ENCODE measurements at regions not wholly inside any gene's neighbourhood (a gene's known extent, or its start where the extent isn't known, plus 50 kb on each side); places are given as distances from the start of the nearest gene placed in this dataset.

- no peak overlapping the region for H3K27ac ChIP-seq
- DNase-seq (ENCODE audit: low spot score in 2 of 2), result no peak
- 89% methylated on average over 4 of the region's 4 CpGs for WGBS
- H3K4me3 ChIP-seq, result no peak overlapping the region
- no peak for TF ChIP-seq EP300 (IDR thresholded peaks at IDR 0.05)
- no peak for TF ChIP-seq CTCF (IDR thresholded peaks at IDR 0.05)
- no peak for TF ChIP-seq POLR2A (IDR thresholded peaks at IDR 0.05)
- no peak for TF ChIP-seq POLR2AphosphoS5 (IDR thresholded peaks at IDR 0.05)
- no peaks in the 10 kb centered on the region for H3K36me3 ChIP-seq
- H3K27me3 ChIP-seq, result no peaks in the 10 kb centered on the region
- no peaks in the 10 kb centered on the region for H3K4me1 ChIP-seq
- no peaks in the 10 kb centered on the region for H3K9me3 ChIP-seq
These were observed 513.8 kb upstream of the POU3F3 start for GRCh38 chr2:104340162-104340561.

- Histone ChIP-seq H3K4me3 (no peak overlapping the region), H3K27ac (no peak overlapping the region), H3K9me3 (no peaks in the 10 kb centered on the region), H3K36me3 (no peaks in the 10 kb centered on the region), H3K4me1 (no peaks in the 10 kb centered on the region), H3K27me3 (no peaks in the 10 kb centered on the region)
- TF ChIP-seq EP300 (IDR thresholded peaks at IDR 0.05) (no peak), CTCF (IDR thresholded peaks at IDR 0.05) (no peak), POLR2AphosphoS5 (IDR thresholded peaks at IDR 0.05) (no peak), POLR2A (IDR thresholded peaks at IDR 0.05) (no peak)
- 46% methylated on average over 2 of the region's 2 CpGs for WGBS
- DNase-seq (ENCODE audit: low spot score in 2 of 2), result no peak
These were observed 512.8 kb upstream of the POU3F3 start for GRCh38 chr2:104340879-104341828.

GRCh38 chr2:104344306-104344705, 509.6 kb upstream of the POU3F3 start:
- DNase-seq (ENCODE audit: low spot score in 2 of 2), result no peak
- TF ChIP-seq POLR2AphosphoS5 (IDR thresholded peaks at IDR 0.05) (no peak), POLR2A (IDR thresholded peaks at IDR 0.05) (no peak), CTCF (IDR thresholded peaks at IDR 0.05) (no peak)
- no peaks in the 10 kb centered on the region for H3K36me3 ChIP-seq
- H3K4me3 ChIP-seq, result no peak overlapping the region
- H3K27me3 ChIP-seq, result no peaks in the 10 kb centered on the region
- no peaks in the 10 kb centered on the region for H3K4me1 ChIP-seq
- WGBS, result 64% methylated on average over 5 of the region's 5 CpGs
- H3K9me3 ChIP-seq, result no peaks in the 10 kb centered on the region
- no peak overlapping the region for H3K27ac ChIP-seq

GRCh38 chr2:104344985-104345384, 508.9 kb upstream of the POU3F3 start:
- no peak for DNase-seq (ENCODE audit: low spot score in 2 of 2)
- H3K27ac ChIP-seq, result no peak overlapping the region
- WGBS, result 83% methylated on average over 2 of the region's 2 CpGs
- no peak for TF ChIP-seq POLR2A (IDR thresholded peaks at IDR 0.05)
- TF ChIP-seq EP300 (IDR thresholded peaks at IDR 0.05), result no peak
- no peak for TF ChIP-seq POLR2AphosphoS5 (IDR thresholded peaks at IDR 0.05)
- no peak for TF ChIP-seq CTCF (IDR thresholded peaks at IDR 0.05)
- no peaks in the 10 kb centered on the region for H3K36me3 ChIP-seq
- no peak overlapping the region for H3K4me3 ChIP-seq
- H3K4me1 ChIP-seq, result no peaks in the 10 kb centered on the region
- H3K27me3 ChIP-seq, result no peaks in the 10 kb centered on the region
- no peaks in the 10 kb centered on the region for H3K9me3 ChIP-seq

- Histone ChIP-seq H3K36me3 (no peaks in the 10 kb centered on the region), H3K9me3 (no peaks in the 10 kb centered on the region), H3K27ac (no peak overlapping the region), H3K27me3 (no peaks in the 10 kb centered on the region), H3K4me3 (no peak overlapping the region), H3K4me1 (no peaks in the 10 kb centered on the region)
- TF ChIP-seq POLR2A (IDR thresholded peaks at IDR 0.05) (no peak), POLR2AphosphoS5 (IDR thresholded peaks at IDR 0.05) (no peak), CTCF (IDR thresholded peaks at IDR 0.05) (no peak), EP300 (IDR thresholded peaks at IDR 0.05) (no peak)
- WGBS, result 92% methylated on average over 5 of the region's 5 CpGs
- DNase-seq (ENCODE audit: low spot score in 2 of 2), result no peak
These were observed 495.8 kb upstream of the POU3F3 start for GRCh38 chr2:104358122-104358521.
